ENCODE measurements at regions not wholly inside any gene's neighbourhood (a gene's known extent, or its start where the extent isn't known, plus 50 kb on each side); places are given as distances from the start of the nearest gene placed in this dataset.

DNA sequence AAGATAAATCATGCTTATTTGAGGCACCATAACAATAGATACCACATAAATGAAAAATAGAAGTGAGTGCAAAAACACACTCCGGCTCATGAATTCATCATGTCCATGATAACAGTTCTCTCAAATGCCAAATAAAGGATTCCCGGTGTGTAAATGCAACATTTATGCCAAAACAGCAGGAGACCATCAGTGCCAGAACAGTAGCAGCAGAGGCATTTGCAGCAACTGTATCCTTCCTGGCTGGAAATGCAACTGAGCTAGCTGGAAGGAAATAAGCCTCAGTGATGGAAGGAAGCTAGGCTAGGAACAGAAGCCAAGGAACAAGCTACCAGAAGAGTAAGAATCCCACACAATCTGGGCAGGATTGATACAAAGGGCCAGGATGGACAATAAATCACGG is 79.9 kb upstream of the THSD7A start:
- H3K9me3 ChIP-seq (replicated peaks in 1 of 3): no peaks in the 10 kb centered on the region
- no peak overlapping the region for H3K27ac ChIP-seq
- DNase-seq: no peak
- no peaks in the 10 kb centered on the region for H3K4me1 ChIP-seq (replicated peaks in 1 of 2)
- H3K4me3 ChIP-seq: no peak overlapping the region
- TF ChIP-seq POLR2A (IDR thresholded peaks at IDR 0.05): no peak
- TF ChIP-seq, protein P1, sequence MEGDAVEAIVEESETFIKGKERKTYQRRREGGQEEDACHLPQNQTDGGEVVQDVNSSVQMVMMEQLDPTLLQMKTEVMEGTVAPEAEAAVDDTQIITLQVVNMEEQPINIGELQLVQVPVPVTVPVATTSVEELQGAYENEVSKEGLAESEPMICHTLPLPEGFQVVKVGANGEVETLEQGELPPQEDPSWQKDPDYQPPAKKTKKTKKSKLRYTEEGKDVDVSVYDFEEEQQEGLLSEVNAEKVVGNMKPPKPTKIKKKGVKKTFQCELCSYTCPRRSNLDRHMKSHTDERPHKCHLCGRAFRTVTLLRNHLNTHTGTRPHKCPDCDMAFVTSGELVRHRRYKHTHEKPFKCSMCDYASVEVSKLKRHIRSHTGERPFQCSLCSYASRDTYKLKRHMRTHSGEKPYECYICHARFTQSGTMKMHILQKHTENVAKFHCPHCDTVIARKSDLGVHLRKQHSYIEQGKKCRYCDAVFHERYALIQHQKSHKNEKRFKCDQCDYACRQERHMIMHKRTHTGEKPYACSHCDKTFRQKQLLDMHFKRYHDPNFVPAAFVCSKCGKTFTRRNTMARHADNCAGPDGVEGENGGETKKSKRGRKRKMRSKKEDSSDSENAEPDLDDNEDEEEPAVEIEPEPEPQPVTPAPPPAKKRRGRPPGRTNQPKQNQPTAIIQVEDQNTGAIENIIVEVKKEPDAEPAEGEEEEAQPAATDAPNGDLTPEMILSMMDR (IDR thresholded peaks at IDR 0.05): no peak
- no peaks in the 10 kb centered on the region for H3K27me3 ChIP-seq
- 30 to 35% (median 33%) methylated on average over 3 of the region's 3 CpGs for WGBS, 4 donors
- no peaks in the 10 kb centered on the region for H3K36me3 ChIP-seq (replicated peaks in 1 of 2)
- intact Hi-C loops (cut with DNase I): no loop called here

- no peak for TF ChIP-seq POLR2A (IDR thresholded peaks at IDR 0.05)
- TF ChIP-seq, protein P1 (IDR thresholded peaks at IDR 0.05): no peak
- Histone ChIP-seq H3K9me3 (replicated peaks in 1 of 3) (no peaks in the 10 kb centered on the region), H3K27me3 (no peaks in the 10 kb centered on the region), H3K4me3 (no peak overlapping the region), H3K4me1 (replicated peaks in 1 of 2) (no peaks in the 10 kb centered on the region), H3K27ac (no peak overlapping the region), H3K36me3 (replicated peaks in 1 of 2) (no peaks in the 10 kb centered on the region)
- WGBS, 4 donors: 62 to 71% (median 68%) methylated on average over 4 of the region's 4 CpGs
- intact Hi-C loops (cut with DNase I): no loop called here
- no peak for DNase-seq
These were observed 82.6 kb upstream of the THSD7A start for GRCh38 chr7:11914645-11915044.

- no peak overlapping the region for H3K4me3 ChIP-seq
- intact Hi-C loops (cut with DNase I): no loop called here
- no peaks in the 10 kb centered on the region for H3K4me1 ChIP-seq (replicated peaks in 1 of 2)
- DNase-seq: no peak
- no peak for TF ChIP-seq POLR2A (IDR thresholded peaks at IDR 0.05)
- TF ChIP-seq, protein P1 (IDR thresholded peaks at IDR 0.05): no peak
- WGBS, 4 donors: 79 to 93% (median 91%) methylated on average over 1 of the region's 1 CpG
- no peak overlapping the region for H3K27ac ChIP-seq
- H3K9me3 ChIP-seq (replicated peaks in 1 of 3): no peaks in the 10 kb centered on the region
- no peaks in the 10 kb centered on the region for H3K27me3 ChIP-seq
- H3K36me3 ChIP-seq (replicated peaks in 1 of 2): no peaks in the 10 kb centered on the region
These were observed 91.5 kb upstream of the THSD7A start for GRCh38 chr7:11923376-11923930.

DNA sequence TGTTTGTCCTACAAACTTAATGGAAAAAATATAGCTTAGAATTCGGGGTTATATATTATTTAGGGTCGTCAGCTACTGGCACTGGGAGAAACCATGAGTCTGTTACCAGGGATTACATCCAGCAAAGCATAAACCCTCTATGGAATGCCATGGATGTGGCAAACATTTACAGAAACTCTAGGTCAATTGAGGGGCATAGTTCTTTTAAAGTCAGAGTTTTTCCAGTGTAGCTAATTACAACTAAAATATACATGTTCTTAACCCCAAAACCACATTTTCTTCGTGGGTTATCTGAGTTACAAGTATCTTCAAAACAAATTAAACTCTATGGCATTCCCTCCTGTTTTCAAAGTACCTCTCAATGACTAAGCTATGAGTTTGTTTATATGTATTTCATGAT is 99.3 kb upstream of the THSD7A start:
- no peaks in the 10 kb centered on the region for H3K36me3 ChIP-seq (replicated peaks in 1 of 2)
- H3K9me3 ChIP-seq (replicated peaks in 1 of 3): no peaks in the 10 kb centered on the region
- TF ChIP-seq, protein P1 (IDR thresholded peaks at IDR 0.05): no peak
- TF ChIP-seq POLR2A (IDR thresholded peaks at IDR 0.05): no peak
- intact Hi-C loops (cut with DNase I): no loop called here
- no peak for DNase-seq
- 51 to 67% (median 63%) methylated on average over 3 of the region's 3 CpGs for WGBS, 4 donors
- no peaks in the 10 kb centered on the region for H3K4me1 ChIP-seq (replicated peaks in 1 of 2)
- H3K27ac ChIP-seq: no peak overlapping the region
- no peaks in the 10 kb centered on the region for H3K27me3 ChIP-seq
- no peak overlapping the region for H3K4me3 ChIP-seq

Data from adrenal gland (tissue), 9 donors.